GDM1 (cell line): ENCODE measurements at regions not wholly inside any gene's neighbourhood (a gene's known extent, or its start where the extent isn't known, plus 50 kb on each side); places are given as distances from the start of the nearest gene placed in this dataset.

ENCODE experiments used
- DNase-seq: peaks from one replicate; lab custom pipeline; 2025; lab: John Stamatoyannopoulos, UW

DNA sequence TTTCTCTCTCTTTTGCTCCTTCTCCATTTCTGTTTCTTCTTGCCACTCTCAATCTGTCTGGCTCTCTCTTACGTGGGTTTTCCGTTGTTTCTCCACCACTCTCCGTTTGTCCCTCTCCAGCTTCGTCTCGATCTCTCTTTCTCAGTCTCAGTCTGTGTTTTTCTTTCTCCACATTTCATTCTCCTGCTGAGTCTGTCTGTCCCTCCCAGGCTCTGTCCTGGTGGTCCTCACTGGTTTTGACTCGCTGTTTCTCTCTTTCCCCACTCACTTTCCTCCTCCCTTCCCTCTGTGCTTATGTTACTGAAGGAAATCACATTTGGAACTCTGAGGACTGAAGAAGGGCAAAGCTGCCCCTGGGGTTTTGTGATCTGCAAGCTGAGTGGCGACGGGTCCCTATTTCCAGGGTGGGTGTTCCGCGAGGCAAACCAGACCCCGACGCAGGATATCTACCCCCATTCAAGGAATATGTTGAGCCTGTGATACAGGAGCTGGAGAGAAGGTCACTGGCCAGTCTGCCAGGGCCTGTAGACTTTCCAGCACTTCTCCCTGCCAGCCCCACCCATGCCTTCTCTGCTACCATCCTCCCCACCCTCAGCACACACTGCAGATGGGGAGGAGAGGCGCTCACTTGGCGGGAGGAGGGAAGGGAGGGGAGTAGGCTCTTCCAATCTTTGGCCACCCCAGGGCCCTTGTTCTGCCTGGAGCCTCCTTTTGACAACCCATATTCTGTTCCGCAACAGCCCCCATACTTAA, 102.7 kb upstream of the MAP1LC3B2 start:
- DNase-seq = no peak

DNA sequence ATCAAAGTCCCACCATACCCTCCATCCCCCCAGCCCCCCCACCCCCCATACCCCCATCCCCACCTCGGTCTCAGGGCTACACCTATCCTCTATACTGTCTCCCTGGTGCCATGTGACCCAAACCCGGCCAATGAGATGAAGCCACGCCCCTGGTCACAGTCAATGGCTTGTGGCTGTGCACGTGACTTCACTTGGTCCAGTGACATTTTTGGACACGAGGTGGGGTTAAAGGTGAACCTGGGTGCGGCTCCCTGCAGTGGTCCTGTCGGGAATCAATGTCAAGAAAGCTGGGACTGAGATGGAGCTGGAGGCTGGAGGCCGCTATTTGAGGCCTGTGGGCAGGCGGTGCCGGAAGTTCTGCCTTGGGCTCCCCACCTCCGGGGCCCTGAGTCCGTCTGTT, 100.7 kb upstream of the MAP1LC3B2 start:
- no peak for DNase-seq

DNA sequence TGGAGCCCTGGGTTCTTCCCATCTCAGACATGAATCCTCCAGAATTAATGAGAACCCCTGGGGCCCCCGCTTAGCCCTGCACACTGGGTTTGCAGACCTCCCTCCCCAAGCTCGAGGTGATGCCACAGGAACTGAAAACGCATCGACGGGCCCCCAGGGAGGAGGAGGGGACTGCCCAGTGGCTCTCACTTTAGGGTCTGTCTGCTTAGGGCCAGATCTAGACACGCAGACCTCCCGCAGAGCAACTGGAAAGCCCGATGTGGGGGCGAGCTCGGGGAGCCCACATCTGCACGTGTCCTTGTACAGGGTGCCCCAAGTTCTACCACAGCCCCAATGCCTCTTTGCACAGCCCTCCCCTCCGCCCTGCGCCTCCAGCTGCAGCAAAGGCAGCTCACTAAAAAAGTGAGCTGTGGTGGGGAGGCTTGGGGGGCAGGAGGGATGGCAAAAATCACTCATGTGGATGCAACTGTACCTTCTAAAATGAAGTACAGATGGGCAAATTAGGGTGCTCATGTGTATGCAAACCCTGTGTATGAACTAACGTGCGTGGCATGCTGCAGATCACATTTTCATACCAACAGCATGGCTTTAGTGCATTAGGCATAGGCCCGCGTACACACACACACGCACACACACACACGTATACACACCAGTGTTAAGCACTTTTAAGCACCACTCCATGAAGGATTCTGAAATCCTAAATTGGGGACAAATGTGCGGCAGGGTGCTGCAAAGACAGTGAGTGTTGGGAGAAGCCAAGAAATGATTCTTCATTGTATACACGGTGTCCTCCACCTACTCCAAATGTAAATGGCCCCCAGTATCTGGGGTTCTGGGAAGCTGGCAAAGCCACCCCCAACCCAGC, 99.9 kb upstream of the MAP1LC3B2 start:
- DNase-seq = no peak

DNA sequence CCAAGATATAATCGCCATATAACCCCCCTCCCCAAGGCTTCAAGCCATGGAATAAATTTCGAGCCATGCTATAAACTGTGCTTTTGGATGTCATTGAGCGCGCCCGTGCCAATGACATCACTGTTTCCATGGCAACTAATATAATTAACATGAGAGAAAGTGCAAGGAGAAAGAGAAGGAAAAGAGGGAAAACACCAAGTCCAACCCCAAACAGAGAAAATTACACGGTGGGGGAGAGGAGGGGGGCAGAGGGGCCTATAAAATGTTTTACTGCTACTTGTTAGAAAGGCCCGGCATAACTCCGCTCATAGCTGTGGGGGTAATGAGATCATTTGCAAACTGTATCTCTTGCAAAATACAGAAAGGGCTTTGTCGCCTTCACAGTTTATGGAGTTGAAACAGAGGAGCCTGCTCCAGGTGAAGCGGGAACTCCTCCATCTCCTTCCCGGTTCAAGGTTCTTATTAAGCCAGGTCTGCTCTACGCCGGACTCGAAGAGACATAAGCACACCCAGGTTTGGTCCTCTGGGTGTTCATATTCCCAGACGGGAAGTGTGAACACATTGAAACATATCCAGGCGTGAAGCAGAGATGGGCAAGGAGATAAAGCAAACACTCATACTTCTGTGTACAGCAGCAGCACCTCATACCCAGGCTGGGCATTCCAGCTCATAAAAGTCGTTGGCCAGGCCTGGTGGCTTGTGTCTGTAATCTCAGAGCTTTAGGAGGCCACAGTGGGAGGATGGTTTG, 99.1 kb upstream of the MAP1LC3B2 start:
- no peak for DNase-seq

DNA sequence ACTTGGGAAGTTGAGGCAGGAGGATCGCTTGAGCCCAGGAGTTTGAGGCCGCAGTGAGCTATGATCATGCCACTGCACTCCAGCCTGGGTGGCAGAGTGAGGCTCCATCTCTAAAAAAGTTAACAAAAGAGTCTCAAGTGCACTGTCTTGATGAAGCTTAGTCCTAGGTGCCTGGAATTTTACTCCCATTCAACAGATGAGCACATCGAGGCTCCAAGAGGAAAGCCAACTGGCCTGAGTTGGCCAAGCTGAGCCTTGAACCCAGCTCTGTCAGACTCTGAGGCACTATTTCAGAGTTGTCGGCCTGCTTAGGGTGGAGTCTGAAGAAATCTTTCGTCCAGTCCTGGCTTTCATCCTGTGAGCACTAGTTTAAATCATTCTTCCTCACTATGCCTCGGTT, 98.1 kb upstream of the MAP1LC3B2 start:
- no peak for DNase-seq

DNA sequence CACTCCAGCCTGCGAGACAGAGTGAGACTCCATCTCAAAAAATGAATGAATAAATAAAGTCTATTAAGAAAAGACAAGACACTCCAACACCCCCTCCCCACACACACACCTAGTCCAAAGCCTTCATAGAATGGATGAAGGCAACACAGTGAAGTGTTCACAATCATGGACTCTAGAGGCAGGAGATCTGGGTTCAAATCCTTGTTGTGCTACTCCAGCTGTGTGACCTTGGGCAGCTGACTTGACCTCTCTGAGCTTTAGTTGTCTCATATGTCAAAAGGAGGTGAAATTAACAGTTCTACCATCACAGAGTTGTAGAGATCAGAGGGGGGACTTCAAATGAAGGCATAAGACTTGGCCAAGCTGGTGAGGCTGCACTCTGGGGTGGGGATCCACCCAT, 95.8 kb upstream of the MAP1LC3B2 start:
- DNase-seq = no peak

DNA sequence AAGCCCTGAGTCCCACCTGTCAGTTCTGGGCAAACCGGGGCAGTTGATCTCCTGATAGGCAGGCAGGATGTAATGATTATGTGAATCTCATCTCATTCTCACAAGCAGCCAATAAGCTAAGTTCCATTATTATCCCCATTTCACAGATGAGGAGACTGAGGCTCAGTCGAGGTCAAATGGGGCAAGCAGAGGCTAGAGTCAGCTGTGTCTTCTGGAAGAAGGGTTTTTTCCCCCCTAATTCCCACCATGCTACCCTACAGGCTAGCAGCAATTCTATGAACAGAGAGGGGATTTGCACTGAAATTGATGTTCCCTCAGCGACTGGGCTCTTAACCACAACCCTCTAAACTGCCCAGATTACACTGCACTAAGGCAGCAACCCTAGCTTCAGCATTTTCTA, 93.8 kb upstream of the MAP1LC3B2 start:
- DNase-seq = no peak

DNA sequence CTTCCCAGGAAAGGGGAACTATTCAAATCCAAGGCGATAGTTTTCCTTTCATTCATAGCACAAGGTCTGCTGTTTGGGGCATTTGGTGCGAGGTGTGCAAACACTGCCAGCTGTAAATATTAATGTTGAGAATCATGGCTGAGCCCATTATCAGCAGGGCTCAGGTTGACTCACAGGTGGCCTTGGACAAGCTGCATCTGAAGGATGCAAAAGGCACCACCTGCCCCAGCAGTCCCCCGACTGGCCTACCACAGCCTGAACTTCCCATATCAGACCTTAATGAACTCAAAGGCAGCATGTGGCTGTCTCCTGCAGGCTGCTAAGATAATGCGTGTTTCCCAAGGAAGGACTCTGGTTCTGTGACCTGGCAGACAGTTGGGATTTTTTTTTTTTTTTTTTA, 93.3 kb upstream of the MAP1LC3B2 start:
- DNase-seq = no peak

DNA sequence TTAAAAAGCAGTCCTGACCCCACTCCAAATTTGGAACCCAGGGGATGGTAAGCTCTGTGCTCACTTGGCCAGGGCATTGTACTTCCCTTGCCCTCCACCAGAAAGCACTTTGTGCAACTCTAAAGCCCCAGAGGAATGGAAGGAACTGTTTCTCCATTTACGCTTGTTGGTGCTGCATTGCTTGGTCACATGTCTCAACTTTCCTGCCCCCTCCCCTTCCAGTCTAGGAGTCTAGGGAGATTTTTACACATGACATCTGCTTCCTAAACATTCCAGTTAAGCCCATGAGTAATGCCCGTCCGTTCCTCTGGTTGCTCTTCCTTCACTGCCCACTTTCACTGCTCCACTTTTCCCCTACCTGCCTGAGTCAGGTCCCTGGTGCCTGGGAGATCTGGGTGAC, 92.6 kb upstream of the MAP1LC3B2 start:
- no peak for DNase-seq

DNA sequence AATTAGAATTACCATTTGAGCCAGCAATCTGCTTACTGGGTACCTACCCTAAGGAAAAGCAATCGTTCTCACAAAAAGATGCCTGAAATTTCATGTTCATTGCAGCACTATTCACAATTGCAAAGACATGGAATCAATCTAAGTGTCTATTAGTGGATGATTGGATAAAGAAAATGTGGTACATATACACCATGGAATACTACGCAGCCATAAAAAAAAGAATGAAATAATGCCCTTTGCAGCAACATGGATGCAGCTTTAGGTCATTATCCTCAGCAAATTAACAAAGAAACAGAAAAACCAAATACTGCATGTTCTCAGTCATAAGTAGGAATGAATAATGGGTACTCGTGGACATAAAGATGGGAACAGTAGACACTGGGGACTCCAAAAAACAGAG, 89.8 kb upstream of the MAP1LC3B2 start:
- DNase-seq = no peak

DNA sequence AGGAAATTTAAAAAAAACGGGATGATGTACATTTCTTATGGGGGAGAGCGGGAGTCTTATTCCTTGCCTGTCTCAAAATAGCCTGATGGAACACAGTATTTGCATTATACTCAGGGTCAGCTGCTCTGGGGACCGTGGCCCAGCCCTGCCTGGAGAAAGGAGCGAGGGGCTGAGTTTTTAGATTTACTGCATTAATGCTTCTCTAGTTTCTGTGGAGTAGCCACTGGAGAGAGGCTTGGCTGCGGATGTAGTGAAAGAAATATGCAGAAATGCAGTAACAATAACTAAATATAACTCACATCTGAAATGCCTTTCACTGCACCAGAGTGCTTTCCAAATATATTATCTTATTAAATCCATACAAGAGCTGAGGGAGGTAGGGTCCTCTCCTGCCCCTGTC, 87.6 kb upstream of the MAP1LC3B2 start:
- DNase-seq = no peak

DNA sequence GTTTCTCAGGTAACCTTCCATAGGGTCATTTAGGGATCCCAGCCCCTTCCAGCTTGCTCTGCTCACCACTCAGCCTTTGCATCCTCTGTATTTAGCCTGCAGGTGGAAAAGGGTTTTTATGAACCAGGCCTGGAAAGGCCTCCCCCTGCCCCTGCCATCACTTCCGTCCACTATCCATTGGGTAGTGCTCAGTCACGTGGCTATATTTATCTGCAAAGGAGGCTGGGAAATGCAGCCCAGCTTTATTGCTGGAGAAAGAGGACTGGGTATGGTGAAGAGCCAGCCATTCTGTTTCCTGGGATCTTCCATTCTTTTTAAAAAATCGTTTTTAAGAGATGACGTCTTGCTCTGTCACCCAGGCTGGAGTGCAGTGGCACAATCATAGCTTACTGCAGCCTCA, 87.0 kb upstream of the MAP1LC3B2 start:
- no peak for DNase-seq

DNA sequence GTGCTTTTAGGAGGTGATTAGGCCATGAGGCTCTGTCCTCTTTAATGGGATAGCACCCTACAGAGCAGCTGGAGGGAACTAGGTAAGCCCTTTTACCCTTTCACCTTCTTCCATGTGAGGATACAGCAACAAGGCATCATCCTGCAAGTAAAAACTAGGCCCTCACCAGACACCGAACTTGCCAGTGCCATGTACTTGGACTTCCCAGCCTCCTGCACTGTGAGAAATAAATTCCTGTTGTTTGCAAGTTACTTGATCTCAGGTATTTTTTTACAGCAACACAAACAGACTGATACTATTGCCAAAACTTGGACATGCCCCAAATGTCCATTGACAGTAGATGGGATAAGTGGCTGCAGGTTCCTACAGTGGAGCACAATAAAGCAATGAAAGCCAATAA, 85.8 kb upstream of the MAP1LC3B2 start:
- DNase-seq = no peak

DNA sequence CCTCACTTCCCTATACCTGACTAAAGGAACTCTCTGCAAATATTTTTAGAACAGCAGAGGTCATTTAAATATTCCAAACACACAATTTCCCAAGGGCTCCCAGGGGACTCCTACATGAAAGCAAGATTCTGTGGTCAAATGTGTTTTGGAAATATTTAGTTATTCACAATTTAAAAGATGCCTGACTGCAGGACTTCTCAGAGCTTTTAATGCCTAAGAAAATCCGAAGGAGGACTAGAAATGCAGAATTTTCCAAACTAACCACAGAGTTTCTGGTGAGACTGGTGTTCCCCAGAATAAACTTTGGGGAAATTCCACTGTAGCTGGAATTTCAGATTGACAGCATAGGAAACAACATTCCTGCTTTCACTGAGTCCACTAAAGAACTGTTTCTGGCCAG, 84.8 kb upstream of the MAP1LC3B2 start:
- DNase-seq = no peak

DNA sequence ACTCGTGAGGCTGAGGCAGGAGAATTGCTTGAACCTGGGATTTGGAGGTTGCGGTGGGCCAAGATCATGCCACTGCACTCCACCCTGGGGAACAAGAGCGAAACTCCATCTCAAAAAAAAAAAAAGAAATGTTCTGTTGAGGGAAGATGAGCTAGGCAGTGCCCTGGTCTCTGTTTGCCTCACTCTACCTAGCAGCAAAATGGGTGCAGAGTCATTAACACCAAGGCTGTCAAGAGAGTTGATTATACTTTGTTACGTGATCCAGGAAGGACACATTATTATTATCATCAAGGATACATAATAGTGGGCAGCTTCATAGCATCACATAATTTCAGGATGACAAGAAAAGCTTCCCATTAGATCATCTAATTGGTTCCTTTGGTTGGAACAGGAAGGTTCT, 84.3 kb upstream of the MAP1LC3B2 start:
- no peak for DNase-seq

DNA sequence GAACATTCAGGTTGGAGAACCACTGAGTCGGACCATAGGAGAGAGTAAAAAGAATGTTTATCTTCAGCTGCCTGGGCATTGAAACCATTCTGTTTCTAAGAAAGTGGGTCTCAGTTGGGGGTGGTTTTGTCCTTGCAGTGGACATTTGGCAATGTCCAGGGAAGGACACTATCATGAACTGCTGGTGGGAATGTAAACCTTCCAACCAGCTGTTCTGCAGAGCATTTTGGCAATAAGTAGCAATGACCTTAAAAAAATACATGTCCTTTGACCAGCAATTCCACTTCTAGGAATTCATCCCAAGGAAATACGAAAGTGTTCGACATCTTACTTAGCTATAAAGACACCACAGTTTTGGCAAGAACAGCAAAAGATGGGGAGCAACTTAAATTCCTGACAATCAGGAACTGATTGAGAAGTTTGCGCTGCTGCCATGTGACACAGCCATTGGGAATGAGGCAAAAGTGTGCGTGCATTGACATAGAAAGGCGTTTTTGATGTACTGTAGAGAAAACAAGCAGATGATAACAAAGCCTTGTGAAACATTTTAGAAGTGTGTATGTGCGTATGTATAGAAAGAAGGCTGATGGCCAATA, 82.9 kb upstream of the MAP1LC3B2 start:
- DNase-seq = no peak

DNA sequence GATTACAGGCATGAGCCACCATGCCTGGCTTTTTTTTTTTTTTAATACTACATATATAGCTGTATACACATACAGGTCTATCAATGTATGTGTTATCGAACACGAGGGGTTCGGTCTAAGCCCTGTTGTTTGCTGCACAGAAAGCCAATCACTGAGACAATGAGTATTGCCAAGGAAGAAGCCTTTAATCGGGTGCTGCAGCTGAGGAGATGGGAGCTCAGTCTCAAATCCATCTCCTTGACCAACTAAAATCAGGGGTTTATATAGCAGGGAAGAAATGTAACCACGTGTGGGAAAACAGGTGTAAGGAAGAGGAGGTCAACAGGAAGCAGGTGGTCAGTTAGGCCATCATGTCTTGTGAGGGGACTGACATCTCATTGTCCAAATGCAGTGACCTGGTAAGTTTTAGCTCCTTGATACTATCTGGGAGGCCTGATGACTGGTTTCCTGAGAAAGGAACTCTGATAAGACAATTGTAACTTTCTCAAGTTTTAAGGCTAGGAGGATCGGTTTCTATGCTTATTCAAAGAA, 80.9 kb upstream of the MAP1LC3B2 start:
- DNase-seq = no peak

DNA sequence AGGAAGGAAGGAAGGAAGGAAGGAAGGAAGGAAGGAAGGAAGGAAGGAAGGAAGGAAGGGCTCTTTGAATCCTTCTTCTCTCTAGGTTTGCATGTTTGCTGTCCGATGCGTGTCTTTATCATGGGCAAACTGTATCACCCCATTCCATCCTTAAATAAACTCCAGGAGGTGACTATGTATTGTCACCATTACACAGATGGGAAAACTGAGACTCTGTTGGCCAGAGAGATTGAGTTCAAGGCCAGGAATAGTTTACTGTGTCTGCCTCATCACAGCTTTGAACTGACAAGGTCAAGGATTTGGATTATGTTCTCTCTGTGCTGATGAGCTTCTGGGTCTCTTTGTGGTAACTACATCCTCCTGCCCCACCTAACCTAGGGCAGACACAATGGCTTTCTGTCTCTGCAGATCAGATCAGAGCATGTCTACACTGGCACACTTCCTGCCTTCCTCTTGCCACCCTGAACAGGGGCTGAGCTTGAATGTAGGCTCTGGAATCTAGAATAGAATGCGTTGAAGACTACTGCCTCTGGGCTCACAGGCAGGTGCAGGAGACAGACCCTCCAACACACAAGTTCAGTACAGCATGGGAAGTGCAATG, 78.9 kb upstream of the MAP1LC3B2 start:
- DNase-seq = no peak

DNA sequence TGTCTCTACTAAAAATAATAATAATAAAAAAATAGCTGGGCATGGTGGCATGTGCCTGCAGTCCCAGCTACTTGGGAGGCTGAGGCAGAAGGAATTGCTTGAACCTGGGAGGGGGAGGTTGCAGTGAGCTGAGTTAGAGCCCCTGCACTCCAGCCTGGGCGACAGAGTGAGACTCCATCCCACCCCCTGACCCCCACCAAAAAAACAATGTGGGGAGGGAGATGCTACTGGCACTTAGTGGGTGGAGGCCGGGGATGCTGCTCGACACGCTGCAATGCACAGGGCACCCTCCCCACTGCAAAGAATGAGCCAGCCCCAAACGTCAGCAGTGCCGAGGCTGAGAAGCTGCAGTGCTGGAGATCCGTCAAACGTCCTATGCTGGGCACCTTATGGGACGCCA, 77.5 kb upstream of the MAP1LC3B2 start:
- no peak for DNase-seq

DNA sequence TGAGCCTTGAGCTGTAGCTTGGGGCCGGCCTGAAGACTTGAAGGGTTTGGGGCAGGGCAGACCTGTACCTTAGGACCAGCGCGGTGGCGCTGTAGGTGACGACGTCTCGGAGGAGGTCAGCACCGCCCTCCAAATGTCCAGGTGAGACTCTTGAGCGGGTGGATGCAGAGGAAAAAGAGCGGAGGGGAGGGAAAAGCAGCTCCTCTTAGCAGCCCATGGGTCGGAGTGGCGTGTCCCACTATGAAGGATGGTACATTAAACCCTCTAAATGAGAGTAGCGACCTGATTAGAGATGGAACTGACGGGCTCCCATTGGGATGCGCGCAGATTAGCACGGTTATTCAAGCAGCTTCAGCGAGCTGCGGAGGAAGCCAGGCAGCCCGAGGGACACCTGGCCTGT, 77.0 kb upstream of the MAP1LC3B2 start:
- DNase-seq = no peak

DNA sequence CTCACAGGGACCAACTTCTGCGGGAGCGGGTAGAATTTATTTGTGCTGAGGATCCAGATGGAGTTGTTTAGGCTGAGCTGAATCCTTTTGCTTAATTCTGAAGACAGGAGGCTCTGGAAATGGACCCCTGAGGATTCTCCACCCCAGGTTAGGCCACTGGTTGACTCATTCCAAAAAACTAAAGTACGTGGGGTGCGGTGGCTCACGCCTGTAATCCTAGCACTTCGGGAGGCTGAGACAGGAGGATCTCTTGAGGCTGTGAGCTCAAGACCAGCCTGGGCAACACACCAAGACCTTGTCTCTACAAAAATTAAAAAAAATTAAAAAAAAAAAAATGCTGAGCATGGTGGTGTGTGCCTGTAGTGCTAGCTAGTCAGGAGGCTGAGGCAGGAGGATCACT, 76.3 kb upstream of the MAP1LC3B2 start:
- DNase-seq = no peak
